ENCODE measurements at regions not wholly inside any gene's neighbourhood (a gene's known extent, or its start where the extent isn't known, plus 50 kb on each side); places are given as distances from the start of the nearest gene placed in this dataset.

DNA sequence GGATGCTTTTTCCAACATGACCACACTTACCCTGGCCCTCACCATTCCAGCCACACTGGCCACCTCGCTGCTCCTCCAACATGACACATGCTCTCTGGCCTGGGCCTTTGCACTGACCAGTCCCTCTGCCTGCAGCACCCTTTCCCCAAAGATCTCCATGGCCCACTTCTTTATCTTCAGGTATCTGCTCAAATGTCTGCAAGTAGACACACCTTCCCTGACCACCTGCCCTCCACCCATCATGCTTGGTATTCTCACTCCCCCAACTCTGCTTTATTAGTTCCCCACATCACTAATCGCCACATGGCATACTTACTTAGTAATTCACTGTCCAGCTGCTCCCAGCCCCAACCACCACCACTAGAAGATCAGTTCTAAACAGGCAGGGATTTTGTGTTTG lies 214.2 kb downstream of the BCL11A start:
- TF ChIP-seq CTCF (IDR thresholded peaks at IDR 0.05 in 2 of 3, conservative IDR thresholded peaks at IDR 0.05 in 1 of 3; ENCODE audit: control insufficient read depth in 2 of 3, extremely low read depth in 1 of 3, insufficient read depth in 1 of 3, low read depth in 3 of 3, low read length in 3 of 3): no peak
- no peak for TF ChIP-seq SREBF1 (IDR thresholded peaks at IDR 0.05; ENCODE audit: low read length)
- TF ChIP-seq JUND (IDR thresholded peaks at IDR 0.05; ENCODE audit: low read depth, low read length): no peak
- no peak for TF ChIP-seq CEBPB (IDR thresholded peaks at IDR 0.05; ENCODE audit: borderline replicate concordance in 1 of 2, low read depth in 2 of 2, low read length in 2 of 2)
- TF ChIP-seq, protein P1, sequence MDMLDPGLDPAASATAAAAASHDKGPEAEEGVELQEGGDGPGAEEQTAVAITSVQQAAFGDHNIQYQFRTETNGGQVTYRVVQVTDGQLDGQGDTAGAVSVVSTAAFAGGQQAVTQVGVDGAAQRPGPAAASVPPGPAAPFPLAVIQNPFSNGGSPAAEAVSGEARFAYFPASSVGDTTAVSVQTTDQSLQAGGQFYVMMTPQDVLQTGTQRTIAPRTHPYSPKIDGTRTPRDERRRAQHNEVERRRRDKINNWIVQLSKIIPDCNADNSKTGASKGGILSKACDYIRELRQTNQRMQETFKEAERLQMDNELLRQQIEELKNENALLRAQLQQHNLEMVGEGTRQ (IDR thresholded peaks at IDR 0.05; ENCODE audit: borderline replicate concordance, low read depth, low read length): no peak
- no peak for TF ChIP-seq ZNF274 (IDR thresholded peaks at IDR 0.05; ENCODE audit: insufficient read depth, insufficient read length)
- no peak for TF ChIP-seq SUPT20H (IDR thresholded peaks at IDR 0.05; ENCODE audit: borderline replicate concordance, control insufficient read depth, low read depth, low read length)
- TF ChIP-seq RFX5 (IDR thresholded peaks at IDR 0.05; ENCODE audit: low read depth, low read length): no peak
- no peak for TF ChIP-seq ZSCAN29 (IDR thresholded peaks at IDR 0.05)
- no peak for TF ChIP-seq BMI1 (IDR thresholded peaks at IDR 0.05; ENCODE audit: borderline replicate concordance)

Measured in GM12878 (cell line).